ENCODE measurements at regions not wholly inside any gene's neighbourhood (a gene's known extent, or its start where the extent isn't known, plus 50 kb on each side); places are given as distances from the start of the nearest gene placed in this dataset.

- TF ChIP-seq CTCF (conservative IDR thresholded peaks at IDR 0.05) (no peak), EZH2 (IDR thresholded peaks at IDR 0.05; ENCODE audit: low read depth) (no peak)
Measured at GRCh38 chr9:86802900-86803673, 144.2 kb downstream of the GAS1 start.

All from PC-9 (cell line).